ENCODE measurements at regions not wholly inside any gene's neighbourhood (a gene's known extent, or its start where the extent isn't known, plus 50 kb on each side); places are given as distances from the start of the nearest gene placed in this dataset.

- DNase-seq (ENCODE audit: low spot score) (peak; percentile 11), ATAC-seq (peak; percentile 48)
- H3K36me3 ChIP-seq (ENCODE audit: insufficient read depth), result no peaks in the 10 kb centered on the region
- H3K4me3 ChIP-seq, result no peak overlapping the region
- H4K20me1 ChIP-seq (replicated peaks; ENCODE audit: insufficient read depth), result no peaks in the 10 kb centered on the region
- peaks cover 6% of the 10 kb centered on the region; the same call in 1 of the 2 replicates for H3K9me2 ChIP-seq (ENCODE audit: insufficient read depth)
- no peaks in the 10 kb centered on the region for H3K36me3 Mint-ChIP-seq (ENCODE audit: low read depth)
- H3K4me1 ChIP-seq (ENCODE audit: insufficient read depth), result no peaks in the 10 kb centered on the region
- peaks cover 9% of the 10 kb centered on the region; the same call in 2 of the 3 replicates for H3K4me1 Mint-ChIP-seq
- no peak for TF ChIP-seq NANOG (IDR thresholded peaks at IDR 0.05; ENCODE audit: borderline replicate concordance)
- TF ChIP-seq CREB1 (CRISPR knock-in tag; IDR thresholded peaks at IDR 0.05; ENCODE audit: low read depth), result no peak
- no peak for TF ChIP-seq JUNB (IDR thresholded peaks at IDR 0.05; ENCODE audit: unreplicated experiment)
- no peak for TF ChIP-seq ZNF331 (CRISPR knock-in tag; IDR thresholded peaks at IDR 0.05; ENCODE audit: low read depth)
- no peak for TF ChIP-seq ZNF462 (CRISPR knock-in tag; IDR thresholded peaks at IDR 0.05)
- TF ChIP-seq EZH2phosphoT487 (IDR thresholded peaks at IDR 0.05; ENCODE audit: unreplicated experiment), result no peak
- no peaks in the 10 kb centered on the region for H3K27me3 ChIP-seq (ENCODE audit: insufficient read depth)
- H3F3A ChIP-seq (replicated peaks; ENCODE audit: low read depth), result no peaks in the 10 kb centered on the region
- H3K27ac Mint-ChIP-seq, result no peak overlapping the region
- H2AFZ ChIP-seq, result no peak overlapping the region
- no peak overlapping the region for H3K4me3 Mint-ChIP-seq
- no peaks in the 10 kb centered on the region for H3K79me2 ChIP-seq (replicated peaks; ENCODE audit: insufficient read depth)
- H3K9me3 Mint-ChIP-seq, result no peaks in the 10 kb centered on the region
- no peak overlapping the region for H3K27ac ChIP-seq (ENCODE audit: low read depth)
- H3K27me3 Mint-ChIP-seq (ENCODE audit: insufficient read depth, low read depth, poor library complexity), result peaks cover 6% of the 10 kb centered on the region
- no peak overlapping the region for H3K4me2 ChIP-seq
Measured at GRCh38 chr3:156614642-156615511, 59.5 kb upstream of the TIPARP start.

Measured in GM23338 (cell line).